Lower leg skin (tissue), 3 donors: ENCODE measurements at regions not wholly inside any gene's neighbourhood (a gene's known extent, or its start where the extent isn't known, plus 50 kb on each side); places are given as distances from the start of the nearest gene placed in this dataset.

Experiments
- POLR2A ChIP-seq, 2 donors: fragments of 450-650 bp; IDR thresholded peaks; one replicate each; pipeline ENCODE4 v1.6.1; 2016 to 2017; ENCODE audit warnings: antibody characterized with exemption in 2 of 2, mild to moderate bottlenecking in 1 of 2, moderate library complexity in 1 of 2
- TF ChIP-seq, protein P1 (sequence below), 3 donors: fragments of 450-650 bp; IDR thresholded peaks; one replicate each; pipeline ENCODE4 v1.5.1; 2016; ENCODE audit warnings: antibody characterized with exemption in 3 of 3, mild to moderate bottlenecking in 3 of 3, moderate library complexity in 2 of 3

DNA sequence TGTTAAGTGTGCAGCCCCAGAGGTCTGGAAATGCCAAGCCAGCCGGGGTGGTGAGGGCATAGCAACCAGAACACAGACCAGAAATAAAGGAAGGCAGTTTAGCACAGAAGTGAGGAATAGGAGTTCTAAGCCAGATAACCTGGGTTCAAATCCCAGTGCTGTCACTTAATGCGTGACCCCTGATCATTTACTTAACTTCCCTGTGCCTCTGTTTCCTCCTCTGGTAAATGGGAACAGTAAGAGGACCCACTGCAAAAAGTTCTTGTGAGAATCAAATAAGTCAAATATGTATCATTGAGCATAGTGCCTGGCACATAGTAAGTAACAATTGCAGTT, 125.2 kb upstream of the ARHGEF3 start:
- TF ChIP-seq, protein P1, sequence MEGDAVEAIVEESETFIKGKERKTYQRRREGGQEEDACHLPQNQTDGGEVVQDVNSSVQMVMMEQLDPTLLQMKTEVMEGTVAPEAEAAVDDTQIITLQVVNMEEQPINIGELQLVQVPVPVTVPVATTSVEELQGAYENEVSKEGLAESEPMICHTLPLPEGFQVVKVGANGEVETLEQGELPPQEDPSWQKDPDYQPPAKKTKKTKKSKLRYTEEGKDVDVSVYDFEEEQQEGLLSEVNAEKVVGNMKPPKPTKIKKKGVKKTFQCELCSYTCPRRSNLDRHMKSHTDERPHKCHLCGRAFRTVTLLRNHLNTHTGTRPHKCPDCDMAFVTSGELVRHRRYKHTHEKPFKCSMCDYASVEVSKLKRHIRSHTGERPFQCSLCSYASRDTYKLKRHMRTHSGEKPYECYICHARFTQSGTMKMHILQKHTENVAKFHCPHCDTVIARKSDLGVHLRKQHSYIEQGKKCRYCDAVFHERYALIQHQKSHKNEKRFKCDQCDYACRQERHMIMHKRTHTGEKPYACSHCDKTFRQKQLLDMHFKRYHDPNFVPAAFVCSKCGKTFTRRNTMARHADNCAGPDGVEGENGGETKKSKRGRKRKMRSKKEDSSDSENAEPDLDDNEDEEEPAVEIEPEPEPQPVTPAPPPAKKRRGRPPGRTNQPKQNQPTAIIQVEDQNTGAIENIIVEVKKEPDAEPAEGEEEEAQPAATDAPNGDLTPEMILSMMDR (IDR thresholded peaks at IDR 0.05) = no peak
- TF ChIP-seq POLR2A (IDR thresholded peaks at IDR 0.05) = no peak
